Non-pigmented ciliary epithelial cell (primary cell): ENCODE measurements at regions not wholly inside any gene's neighbourhood (a gene's known extent, or its start where the extent isn't known, plus 50 kb on each side); places are given as distances from the start of the nearest gene placed in this dataset.

Experiments
- DNase-seq: peaks from one replicate; pipeline ENCODE4 v3.0.0-alpha.2; 2010; ENCODE audit warnings: low read depth

DNA sequence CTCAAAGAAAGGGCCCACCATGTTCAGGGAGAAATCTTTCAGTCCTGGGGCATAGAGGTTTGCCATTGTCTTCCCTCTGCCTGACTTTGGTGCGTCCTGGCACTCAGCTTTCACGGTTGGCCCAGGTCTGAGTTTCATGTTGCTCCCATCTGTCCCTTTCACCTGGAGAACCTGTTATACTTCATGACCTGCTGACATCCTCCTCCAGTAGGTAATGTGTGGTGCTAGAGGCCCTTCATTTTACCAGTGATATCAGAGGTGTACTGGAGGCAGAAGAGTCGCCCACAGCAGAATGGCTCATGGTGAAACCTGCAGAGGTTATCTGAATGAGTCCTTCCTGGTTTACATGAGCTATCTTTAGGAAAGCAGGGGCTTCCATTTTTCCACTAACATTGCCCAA lies 128.8 kb upstream of the DLX2 start:
- no peak for DNase-seq

DNA sequence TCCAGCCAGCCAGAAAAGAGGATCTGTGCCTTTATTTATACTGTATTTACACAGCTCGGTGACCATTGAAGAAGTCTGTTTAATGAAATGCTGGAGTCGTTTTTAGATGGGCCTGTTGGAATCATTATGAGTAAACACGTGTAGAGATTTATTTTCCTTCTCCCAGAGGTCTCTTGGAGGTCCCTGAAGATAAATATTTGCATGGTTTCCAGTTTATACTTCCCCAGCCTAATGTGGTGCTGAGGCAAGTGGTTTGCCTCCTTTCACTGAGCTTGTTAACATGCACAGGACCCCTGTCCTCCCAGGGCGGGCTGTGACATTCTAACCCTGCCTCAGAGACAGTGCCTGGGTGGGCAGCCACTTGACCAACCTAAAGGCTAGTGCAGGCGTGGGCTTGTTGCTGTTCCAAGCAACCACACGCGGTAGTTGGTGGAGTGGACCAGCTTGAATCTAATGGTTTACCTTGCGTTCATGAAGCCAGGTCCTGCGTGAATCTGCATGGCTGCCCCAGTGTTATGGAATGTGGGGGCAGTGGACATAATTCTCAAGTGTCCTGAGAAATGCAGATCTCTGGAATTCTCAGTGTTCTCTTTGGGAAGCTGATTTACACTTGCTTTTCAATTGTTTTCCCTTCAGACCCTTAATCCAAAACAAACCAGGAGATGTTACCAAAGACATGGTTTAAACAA lies 130.2 kb upstream of the DLX2 start:
- DNase-seq: no peak

- no peak for DNase-seq
Observed at GRCh38 chr2:172233987-172234715, 131.5 kb upstream of the DLX2 start.

DNA sequence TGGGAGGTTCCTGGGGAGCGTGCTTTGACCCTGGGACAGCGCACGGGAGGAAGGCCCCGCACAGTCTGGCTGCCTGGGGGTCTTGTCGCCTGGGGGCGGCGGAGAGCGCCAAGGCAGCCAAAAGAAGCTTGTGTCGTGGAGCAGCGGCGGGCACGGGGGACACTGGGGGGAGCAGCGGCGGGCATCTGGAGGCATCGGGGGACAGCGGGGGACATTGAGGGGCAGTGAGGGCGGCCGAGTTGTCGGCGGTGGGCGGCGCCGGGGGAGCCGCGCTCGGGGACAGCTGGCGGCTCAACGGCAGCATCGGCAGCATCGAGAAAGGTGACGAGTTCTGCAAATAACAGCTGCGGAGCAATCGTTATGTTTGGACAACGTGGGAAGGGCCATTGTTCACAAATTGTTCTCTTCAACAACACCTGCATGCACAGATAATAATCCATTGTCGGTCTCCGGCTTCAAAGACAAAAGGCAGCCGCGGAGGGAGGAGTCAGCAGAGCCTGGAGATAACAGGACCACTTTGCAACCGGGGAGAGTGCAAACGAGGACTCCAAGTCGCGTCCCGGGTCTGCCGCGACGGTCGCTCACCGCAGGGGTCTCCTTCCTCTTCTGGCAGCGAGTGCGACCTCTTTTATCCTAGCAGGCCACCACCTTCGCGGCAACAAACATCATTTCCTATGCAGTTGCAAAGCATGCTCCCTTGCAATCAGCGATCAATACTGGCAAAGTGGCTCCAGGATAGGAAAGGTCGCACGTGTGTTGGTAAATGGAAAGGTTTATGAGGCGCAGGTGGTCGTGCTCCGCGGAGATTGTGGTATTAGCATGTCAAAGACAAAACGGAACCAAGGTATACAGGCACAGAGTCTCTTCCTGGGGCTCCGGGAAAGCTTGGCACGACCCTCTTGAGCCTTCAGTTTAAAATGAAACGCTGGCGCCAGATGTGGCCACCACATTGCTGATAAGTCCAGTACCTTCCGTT lies 132.3 kb upstream of the DLX2 start:
- DNase-seq: no peak

- no peak for DNase-seq
Observed at GRCh38 chr2:172239944-172240590, 137.4 kb upstream of the DLX2 start.

GRCh38 chr2:172241222-172241621 lies 138.5 kb upstream of the DLX2 start:
- DNase-seq: no peak

- DNase-seq: no peak
Observed at GRCh38 chr2:172242471-172242870, 139.8 kb upstream of the DLX2 start.

GRCh38 chr2:172242961-172243360 lies 140.3 kb upstream of the DLX2 start:
- DNase-seq: no peak

- DNase-seq: no peak
Observed at GRCh38 chr2:172244419-172245130, 141.9 kb upstream of the DLX2 start.

DNA sequence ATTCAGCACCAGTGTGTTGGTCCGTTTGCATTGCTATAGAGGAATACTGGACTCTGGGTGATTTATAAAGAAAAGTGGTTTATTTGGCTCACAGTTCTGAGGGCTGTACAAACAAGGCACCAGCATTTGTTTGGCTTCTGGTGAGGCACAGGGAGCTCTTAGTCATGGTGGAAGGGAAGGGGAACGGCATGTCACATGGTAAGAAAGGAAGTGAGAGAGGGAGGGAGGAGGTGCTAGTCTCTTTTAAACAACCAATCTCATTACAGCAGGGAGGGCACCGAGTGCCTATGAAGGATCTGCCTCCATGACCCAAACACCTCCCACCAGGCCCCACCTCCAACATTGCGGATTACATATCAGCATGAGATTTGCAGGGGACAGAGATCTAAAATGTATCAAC lies 143.9 kb upstream of the DLX2 start:
- no peak for DNase-seq

DNA sequence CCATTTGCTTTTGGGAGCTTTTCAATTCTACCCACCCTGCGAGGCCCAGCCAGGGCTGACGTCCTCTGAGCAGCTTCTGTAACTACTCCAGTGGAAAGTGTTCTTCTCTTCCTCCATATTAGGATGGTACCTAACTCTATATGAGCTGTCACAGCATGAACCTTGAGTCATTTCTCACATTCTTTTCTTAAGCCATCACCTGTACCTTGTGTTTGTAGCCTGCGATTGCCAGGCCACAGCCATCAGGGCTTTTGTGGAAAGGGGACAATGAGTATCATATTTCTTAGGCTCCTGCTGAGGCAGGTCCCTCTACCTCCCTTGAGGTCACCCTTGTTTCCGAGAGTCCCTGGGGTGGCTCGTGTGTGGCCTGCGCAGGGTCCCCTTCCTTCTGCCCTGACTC lies 144.5 kb upstream of the DLX2 start:
- no peak for DNase-seq

- no peak for DNase-seq
Observed at GRCh38 chr2:172248381-172248780, 145.7 kb upstream of the DLX2 start.

DNA sequence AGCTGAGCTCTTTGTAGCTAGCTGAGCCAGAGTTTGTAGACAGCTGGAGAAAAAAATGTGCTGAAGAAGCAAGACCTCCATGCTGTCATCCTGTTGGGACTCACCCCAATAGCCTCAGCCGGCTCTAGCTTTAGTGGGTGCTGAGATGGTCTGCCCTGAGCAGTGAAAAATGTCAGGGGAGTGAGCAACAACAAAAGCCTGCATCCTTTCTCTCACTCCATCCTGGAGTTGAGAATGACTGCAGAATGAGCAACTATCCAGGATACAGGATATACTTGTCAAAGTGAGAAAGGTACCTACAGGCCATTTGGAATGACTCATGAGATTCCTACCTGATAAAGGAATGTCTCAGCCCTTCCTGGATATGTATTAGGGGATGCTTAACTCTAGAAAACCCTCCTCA lies 146.1 kb upstream of the DLX2 start:
- DNase-seq: no peak

DNA sequence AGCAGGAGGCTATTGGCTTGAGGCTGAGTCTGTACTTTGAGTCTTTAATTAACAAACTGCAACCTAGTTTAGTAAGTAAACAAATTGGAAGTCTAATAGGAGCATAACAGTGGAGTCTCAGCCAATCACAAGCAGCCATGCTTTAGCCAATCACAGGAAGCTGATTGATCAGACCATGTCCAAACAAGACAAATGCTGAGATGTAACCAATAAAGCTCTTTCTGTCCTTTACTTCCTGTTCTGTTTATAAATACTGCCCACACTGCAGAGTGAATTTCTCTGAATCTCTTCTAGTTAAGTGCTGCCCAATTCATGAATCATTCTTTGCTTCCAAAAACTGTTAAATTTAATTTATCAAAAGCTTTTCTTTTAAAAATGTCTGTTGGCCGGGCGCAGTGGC lies 146.6 kb upstream of the DLX2 start:
- no peak for DNase-seq

- no peak for DNase-seq
Observed at GRCh38 chr2:172249986-172250385, 147.3 kb upstream of the DLX2 start.

DNA sequence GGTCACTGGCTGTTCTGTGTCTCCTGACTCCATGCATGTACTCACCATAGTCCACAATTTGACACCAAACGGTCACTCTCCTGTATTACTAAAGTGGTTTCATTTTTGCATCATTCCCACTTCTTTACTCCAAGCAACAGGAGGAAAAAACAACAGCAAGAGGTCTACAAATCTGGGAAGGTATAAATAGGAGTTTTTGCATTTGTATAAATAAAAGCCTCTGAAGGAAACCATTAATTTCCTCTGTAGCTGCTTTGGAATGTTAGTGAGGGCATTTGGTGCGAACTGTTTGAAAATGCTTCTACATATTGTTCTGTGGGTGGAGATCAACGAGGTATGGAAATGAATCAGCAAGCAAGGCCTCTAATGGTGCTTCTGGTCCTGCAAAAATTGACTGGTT lies 148.5 kb upstream of the DLX2 start:
- no peak for DNase-seq

DNA sequence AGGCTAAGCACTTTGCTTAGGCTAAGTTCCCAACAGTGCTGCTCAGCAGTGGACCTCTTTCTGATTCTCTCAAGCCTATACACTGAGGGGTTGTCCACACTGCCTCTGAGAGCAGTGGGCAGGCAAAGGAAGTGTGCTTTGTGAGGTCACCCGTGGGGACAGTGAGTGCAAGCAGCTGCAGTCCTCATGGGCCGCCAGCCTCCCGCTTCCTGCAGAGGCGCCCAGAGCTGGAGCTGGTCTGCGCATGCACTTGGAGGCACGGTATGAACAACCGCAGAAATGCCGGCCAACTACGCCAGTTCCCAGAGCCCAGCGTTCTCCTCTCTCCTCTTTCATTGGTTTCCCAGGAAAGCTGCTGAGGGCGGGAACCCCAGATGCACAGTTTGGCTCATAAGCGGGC lies 149.5 kb upstream of the DLX2 start:
- DNase-seq: no peak

GRCh38 chr2:172253190-172254052 lies 150.7 kb upstream of the DLX2 start:
- peak; percentile 100 for DNase-seq

DNA sequence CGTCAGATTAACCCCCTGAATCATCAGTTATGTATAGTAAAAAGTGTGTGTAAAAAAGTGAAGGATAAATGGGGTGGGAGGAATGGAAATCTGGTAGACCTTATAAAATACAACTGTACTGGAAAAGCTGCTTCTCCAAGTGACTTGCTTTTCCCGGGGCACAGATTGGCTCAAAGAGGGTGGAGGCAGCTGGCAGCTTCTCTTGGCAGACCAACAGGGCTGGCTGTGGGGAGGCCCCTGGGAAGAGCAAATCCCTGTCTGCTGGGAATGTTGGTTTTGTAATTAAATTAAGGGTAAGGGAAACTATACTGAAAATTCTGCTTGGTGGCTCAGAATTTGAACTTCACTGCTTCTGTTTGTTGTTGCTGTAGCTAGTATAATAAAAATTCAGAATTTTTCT lies 154.2 kb upstream of the DLX2 start:
- DNase-seq: no peak

- no peak for DNase-seq
Observed at GRCh38 chr2:172259827-172260226, 157.1 kb upstream of the DLX2 start.

GRCh38 chr2:172260336-172260735 lies 157.6 kb upstream of the DLX2 start:
- no peak for DNase-seq
